GM12878 (cell line): ENCODE measurements at regions not wholly inside any gene's neighbourhood (a gene's known extent, or its start where the extent isn't known, plus 50 kb on each side); places are given as distances from the start of the nearest gene placed in this dataset.

Experiments
- ATAC-seq: fragments of 200-7000 bp; cut with Tn5 transposase; 3 replicates; pipeline ENCODE4 v1.9.1; 2020; ENCODE audit warnings: mild to moderate bottlenecking, moderate library complexity
- BruUV-seq: library from RNA; stranded (reverse); fragments of 400-500 nt; replicated peaks from 2 replicates; lab custom pipeline; 2021; lab: Mats Ljungman, UMichigan
- CTCF ChIA-PET: fragments of 300-600 bp; sonication (Branson Sonifier 250); formaldehyde crosslinking; extraction: SDS; loops from one replicate; lab custom pipeline; 2021; ENCODE audit warnings: inconsistent platforms; lab: Yijun Ruan, JAX
- POLR2A ChIA-PET: fragments of 350-600 bp; formaldehyde crosslinking; extraction: SDS; loops from one replicate; lab custom pipeline; 2021; ENCODE audit warnings: inconsistent platforms; lab: Charles Lee
- RAD21 ChIA-PET: fragments of 300-600 bp; sonication (Branson Sonifier 250); formaldehyde crosslinking; loops from one replicate; lab custom pipeline; 2023; ENCODE audit warnings: antibody characterized with exemption; ENCODE audit not compliant: unreplicated experiment; lab: Charles Lee
- SMC1A ChIA-PET: fragments of 300-600 bp; sonication (Branson Sonifier 250); formaldehyde crosslinking; loops from one replicate; lab custom pipeline; 2023; ENCODE audit not compliant: unreplicated experiment, uncharacterized antibody; lab: Charles Lee
- DNase-seq: peaks from one replicate; pipeline ENCODE4 v3.0.0-alpha.2; 2011; ENCODE audit warnings: low read depth, low spot score
- FAIRE-seq: peaks from 3 replicates; lab custom pipeline; 2011; peaks lifted over from hg19 to GRCh38; lab: Jason Lieb, UNC
- H2AFZ ChIP-seq: 2 replicates; pipeline ENCODE4 v1.6.0; 2011; ENCODE audit warnings: low read depth, low read length, control low read depth; ENCODE audit not compliant: control insufficient read depth
- H3K27ac ChIP-seq: 2 replicates; pipeline ENCODE4 v1.5.1; 2011; ENCODE audit warnings: control low read depth; ENCODE audit not compliant: control insufficient read depth, insufficient read depth
- H3K27me3 ChIP-seq, 2 experiments: replicated peaks in 1 of 2; 2 replicates each; pipeline versions ENCODE4 v1.6.0 to v1.6.1; 2011; ENCODE audit warnings: low read length in 1 of 2; ENCODE audit not compliant: control insufficient read depth in 2 of 2, insufficient read depth in 2 of 2
- H3K36me3 ChIP-seq, 2 experiments: 2 replicates each; pipeline ENCODE4 v1.5.1; 2011; ENCODE audit warnings: low read length in 1 of 2; ENCODE audit not compliant: control insufficient read depth in 2 of 2, insufficient read depth in 2 of 2
- H3K4me1 ChIP-seq: 2 replicates; pipeline ENCODE4 v1.6.1; 2011; ENCODE audit warnings: mild to moderate bottlenecking, low read length, moderate library complexity, mixed read lengths; ENCODE audit not compliant: control insufficient read depth, insufficient read depth
- H3K4me2 ChIP-seq: 2 replicates; pipeline ENCODE4 v1.6.0; 2011; ENCODE audit warnings: control low read depth; ENCODE audit not compliant: control insufficient read depth, insufficient read depth
- H3K4me3 ChIP-seq: fragments of 200-600 bp; sonication (generic); 2 replicates; pipeline ENCODE4 v1.5.1; 2016
- H3K79me2 ChIP-seq: 2 replicates; pipeline ENCODE4 v1.6.0; 2011; ENCODE audit warnings: low read length; ENCODE audit not compliant: control insufficient read depth, insufficient read depth
- H3K9ac ChIP-seq: 2 replicates; pipeline ENCODE4 v1.8.0; 2011; ENCODE audit warnings: low read length, control low read depth, mixed read lengths; ENCODE audit not compliant: control insufficient read depth, insufficient read depth
- H3K9me3 ChIP-seq: replicated peaks from 3 replicates; pipeline ENCODE4 v1.5.1; 2011; ENCODE audit warnings: mild to moderate bottlenecking, low read length; ENCODE audit not compliant: control insufficient read depth, insufficient read depth
- H4K20me1 ChIP-seq: 2 replicates; pipeline ENCODE4 v1.6.0; 2011; ENCODE audit not compliant: control insufficient read depth, insufficient read depth
- BRCA1 ChIP-seq: IDR thresholded peaks from 2 replicates; pipeline ENCODE4 v1.6.1; 2011; ENCODE audit warnings: low read depth, low read length, improper control_type of control experiment
- CHD2 ChIP-seq: IDR thresholded peaks from 2 replicates; pipeline ENCODE4 v1.6.1; 2011; ENCODE audit warnings: low read depth, low read length, improper control_type of control experiment, borderline replicate concordance
- CREM ChIP-seq: IDR thresholded peaks from 2 replicates; pipeline ENCODE4 v1.6.1; 2014; ENCODE audit warnings: antibody characterized with exemption, low read depth
- CTCF ChIP-seq, 3 experiments: IDR thresholded peaks in 2 of 3; conservative IDR thresholded peaks in 1 of 3; 2 replicates each; pipeline ENCODE4 v1.5.1; 2011; ENCODE audit warnings: low read depth in 3 of 3, low read length in 3 of 3, mild to moderate bottlenecking in 3 of 3, control low read depth in 2 of 3, moderate library complexity in 2 of 3, inconsistent platforms in 1 of 3, mixed read lengths in 1 of 3; ENCODE audit not compliant: control insufficient read depth in 2 of 3, insufficient read depth in 1 of 3; ENCODE audit errors: extremely low read depth in 1 of 3
- EED ChIP-seq: sonication (generic); IDR thresholded peaks from 2 replicates; pipeline ENCODE4 v1.6.1; 2016; ENCODE audit warnings: antibody characterized with exemption, low read depth
- EP300 ChIP-seq, 2 experiments: fragments of 150-350 bp in 1 of 2; IDR thresholded peaks; 2 replicates each; pipeline ENCODE4 v1.6.1; 2011 to 2012; ENCODE audit warnings: low read depth in 2 of 2, low read length in 2 of 2, borderline replicate concordance in 1 of 2, improper control_type of control experiment in 1 of 2, inconsistent platforms in 1 of 2; ENCODE audit not compliant: control insufficient read depth in 1 of 2
- FOS ChIP-seq: IDR thresholded peaks from 3 replicates; pipeline ENCODE4 v1.6.1; 2011; ENCODE audit warnings: borderline replicate concordance; ENCODE audit not compliant: insufficient read length; ENCODE audit errors: extremely low read depth
- NFXL1 ChIP-seq: fragments of 450-650 bp; IDR thresholded peaks from 2 replicates; pipeline ENCODE4 v1.6.1; 2017; ENCODE audit warnings: antibody characterized with exemption, mild to moderate bottlenecking, borderline replicate concordance
- NFYB ChIP-seq: IDR thresholded peaks from 2 replicates; pipeline ENCODE4 v1.6.1; 2011; ENCODE audit warnings: low read depth, mild to moderate bottlenecking, low read length, improper control_type of control experiment, moderate library complexity; ENCODE audit not compliant: insufficient read depth
- PAX8 ChIP-seq: fragments of 450-650 bp; IDR thresholded peaks from 2 replicates; pipeline ENCODE4 v1.6.1; 2017; ENCODE audit warnings: mild to moderate bottlenecking, moderate library complexity
- RFX5 ChIP-seq: IDR thresholded peaks from 2 replicates; pipeline ENCODE4 v1.6.1; 2011; ENCODE audit warnings: low read depth, low read length, improper control_type of control experiment
- SPI1 ChIP-seq: IDR thresholded peaks from 2 replicates; pipeline ENCODE4 v1.6.1; 2011; ENCODE audit warnings: low read depth, mild to moderate bottlenecking, low read length, moderate library complexity, borderline replicate concordance; ENCODE audit not compliant: insufficient read depth
- TAF1 ChIP-seq: IDR thresholded peaks from 2 replicates; pipeline ENCODE4 v1.6.1; 2011; ENCODE audit warnings: mild to moderate bottlenecking, low read depth, low read length, borderline replicate concordance
- ZBTB11 ChIP-seq: fragments of 450-650 bp; formaldehyde crosslinking; IDR thresholded peaks from 2 replicates; pipeline ENCODE4 v1.5.0; 2022; ENCODE audit warnings: mild to moderate bottlenecking, missing genetic modification characterization
- ZNF687 ChIP-seq: fragments of 450-650 bp; IDR thresholded peaks from 2 replicates; pipeline ENCODE4 v1.6.1; 2017; ENCODE audit warnings: mild to moderate bottlenecking, moderate library complexity
- WGBS: methylation state at CpG from one replicate; pipeline ENCODE4 v1.1.6; 2016; ENCODE audit warnings: low lambda C conversion rate; ENCODE audit not compliant: insufficient replicate concordance, insufficient coverage; ENCODE audit errors: missing lambda C conversion rate; 5-methylcytosine and 5-hydroxymethylcytosine counted together
- in situ Hi-C: fragments of 300-500 bp; cut with MboI; formaldehyde crosslinking; loops from 9 replicates; pipeline ENCODE4 v1.14.3; 2018; ENCODE audit warnings: mixed read lengths
- intact Hi-C: fragments of 100-400 bp; cut with micrococcal nuclease; formaldehyde crosslinking; loops from one replicate; pipeline ENCODE4 v1.14.2; 2022; ENCODE audit not compliant: unreplicated experiment

GRCh38 chrX:45506149-45506730, 305.6 kb upstream of the DIPK2B start:
- Histone ChIP-seq H2AFZ (no peak overlapping the region), H3K4me3 (no peak overlapping the region), H3K4me2 (no peak overlapping the region), H3K9ac (no peak overlapping the region), H3K27ac (no peak overlapping the region), H3K9me3 (no peaks in the 10 kb centered on the region; the same call in 2 of the 3 replicates), H3K4me1 (no peaks in the 10 kb centered on the region), H4K20me1 (no peaks in the 10 kb centered on the region), H3K79me2 (no peaks in the 10 kb centered on the region), H3K27me3 (no peaks in the 10 kb centered on the region), H3K36me3 (no peaks in the 10 kb centered on the region)
- FAIRE-seq = no peak
- 51% methylated on average over 2 of the region's 2 CpGs for WGBS
- POLR2A ChIA-PET = no interaction called here
- no peak for ATAC-seq
- in situ Hi-C loops (no loop called here), intact Hi-C loops (no loop called here)
- CTCF ChIA-PET = no interaction called here
- no peak for DNase-seq
- no TSS peak for BruUV-seq
- RAD21 ChIA-PET = no interaction called here
- SMC1A ChIA-PET = no interaction called here
- no peak for TF ChIP-seq ZBTB11
- no peak for TF ChIP-seq BRCA1
- no peak for TF ChIP-seq CREM
- no peak for TF ChIP-seq EED
- TF ChIP-seq CHD2 = no peak
- no peak for TF ChIP-seq NFYB
- TF ChIP-seq CTCF (IDR thresholded peaks at IDR 0.05 in 2 of 3, conservative IDR thresholded peaks at IDR 0.05 in 1 of 3; ENCODE audit: control insufficient read depth in 2 of 3, extremely low read depth in 1 of 3, insufficient read depth in 1 of 3, low read depth in 3 of 3, low read length in 3 of 3) = no peak
- no peak for TF ChIP-seq NFXL1
- TF ChIP-seq FOS = no peak
- no peak for TF ChIP-seq EP300 (IDR thresholded peaks at IDR 0.05; ENCODE audit: borderline replicate concordance in 1 of 2, control insufficient read depth in 1 of 2, low read depth in 2 of 2, low read length in 2 of 2)
- TF ChIP-seq RFX5 = no peak
- TF ChIP-seq SPI1 = no peak
- TF ChIP-seq PAX8 = no peak
- no peak for TF ChIP-seq TAF1
- no peak for TF ChIP-seq ZNF687
